ENCODE measurements at regions not wholly inside any gene's neighbourhood (a gene's known extent, or its start where the extent isn't known, plus 50 kb on each side); places are given as distances from the start of the nearest gene placed in this dataset.
"Not testable (repeated sequence)": the region's sequence is repeated elsewhere in the genome, so short reads cannot be mapped to it uniquely, and the experiment has no call there.

DNA sequence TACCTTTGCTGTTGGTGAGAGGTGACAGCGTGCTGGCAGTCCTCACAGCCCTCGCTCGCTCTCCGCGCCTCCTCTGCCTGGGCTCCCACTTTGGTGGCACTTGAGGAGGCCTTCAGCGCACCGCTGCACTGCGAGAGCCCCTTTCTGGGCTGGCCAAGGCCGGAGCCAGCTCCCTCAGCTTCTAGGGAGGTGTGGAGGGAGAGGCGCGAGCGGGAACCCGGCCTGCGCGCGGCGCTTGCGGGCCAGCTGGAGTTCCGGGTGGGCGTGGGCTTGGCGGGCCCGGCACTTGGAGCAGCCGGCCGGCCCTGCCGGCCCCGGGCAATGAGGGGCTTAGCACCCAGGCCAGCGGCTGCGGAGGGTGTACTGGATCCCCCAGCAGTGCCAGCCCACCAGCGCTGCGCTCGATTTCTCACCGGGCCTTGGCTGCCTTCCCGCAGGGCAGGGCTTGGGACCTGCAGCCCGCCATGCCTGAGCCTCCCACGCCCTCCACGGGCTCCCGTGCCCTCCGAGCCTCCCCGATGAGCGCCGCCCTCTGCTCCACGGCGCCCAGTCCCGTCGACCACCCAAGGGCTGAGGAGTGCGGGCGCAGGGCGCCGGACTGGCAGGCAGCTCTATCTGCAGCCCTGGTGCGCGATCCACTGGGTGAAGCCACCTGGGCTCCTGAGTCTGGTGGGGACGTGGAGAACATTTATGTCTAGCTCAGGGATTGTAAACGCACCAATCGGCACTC lies 700.3 kb downstream of the CDH18 start:
- not testable (repeated sequence) for DNase-seq

DNA sequence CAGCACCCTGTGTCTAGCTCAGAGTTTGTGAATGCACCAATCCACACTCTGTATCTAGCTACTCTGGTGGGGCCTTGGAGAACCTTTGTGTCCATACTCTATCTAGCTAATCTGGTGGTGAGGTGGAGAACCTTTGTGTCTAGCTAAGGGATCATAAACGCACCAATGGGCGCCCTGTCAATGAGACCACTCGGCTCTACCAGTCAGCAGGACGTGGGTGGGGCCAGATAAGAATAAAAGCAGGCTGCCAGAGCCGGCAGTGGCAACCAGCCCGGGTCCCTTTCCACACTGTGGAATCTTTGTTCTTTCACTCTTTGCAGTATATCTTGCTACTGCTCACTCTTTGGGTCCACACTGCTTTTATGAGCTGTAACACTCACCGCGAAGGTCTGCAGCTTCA lies 699.7 kb downstream of the CDH18 start:
- DNase-seq, result not testable (repeated sequence)

DNA sequence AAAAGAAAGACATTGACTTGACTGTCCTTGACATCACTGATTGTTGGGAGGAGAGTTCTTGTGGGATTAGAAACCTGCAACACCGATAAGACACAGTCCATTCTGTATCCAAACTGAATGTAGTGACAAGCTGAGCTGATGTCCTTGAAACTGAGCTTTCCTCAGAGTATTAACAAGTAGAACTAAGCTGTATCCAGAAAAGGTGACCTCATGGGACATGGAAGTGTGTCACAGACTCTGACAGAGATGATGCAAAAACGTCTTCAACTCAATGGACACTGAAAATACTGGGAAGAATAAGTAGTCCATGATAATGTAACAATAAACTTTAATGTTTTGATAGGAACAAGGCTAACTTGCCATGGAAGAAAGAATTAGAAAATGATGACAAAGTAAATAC lies 690.1 kb downstream of the CDH18 start:
- DNase-seq, result no peak

DNA sequence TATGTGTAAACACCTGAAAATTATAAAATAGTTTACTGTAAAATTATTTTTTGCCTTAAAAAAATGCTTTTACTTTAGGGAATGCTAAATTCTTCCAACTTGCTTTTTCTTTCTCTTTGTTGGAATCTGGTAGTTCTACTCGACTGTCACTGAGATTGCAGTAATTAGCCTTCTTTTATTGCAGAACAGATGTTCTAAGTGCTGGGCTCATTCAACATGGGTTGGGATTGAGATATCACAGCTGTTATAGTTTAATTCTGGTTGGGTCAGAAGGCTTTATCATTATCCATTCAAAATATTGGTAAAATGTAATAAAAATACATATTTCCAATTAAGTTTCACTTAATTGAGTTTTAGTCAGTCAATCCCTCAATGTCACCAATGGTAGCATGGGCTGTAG lies 686.7 kb downstream of the CDH18 start:
- DNase-seq, result peak; percentile 30

DNA sequence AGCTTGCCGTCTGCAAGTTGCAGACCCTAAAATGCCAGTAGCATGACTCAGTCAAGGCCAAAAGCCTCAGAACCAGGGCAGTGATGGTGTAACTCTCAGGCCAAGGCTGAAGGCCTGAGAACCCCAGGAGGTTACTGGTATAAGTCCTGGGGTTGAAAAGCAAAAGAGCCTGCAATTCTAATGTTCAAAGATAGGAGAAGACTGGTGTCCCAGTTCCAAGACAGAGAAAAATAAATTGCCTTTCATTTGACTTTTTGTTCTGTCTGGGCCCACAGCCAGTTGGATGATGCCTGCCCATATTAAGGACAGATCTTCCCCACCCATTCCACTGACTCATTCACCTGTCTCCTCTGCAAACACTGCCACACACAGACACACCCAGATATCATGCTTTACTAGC lies 673.2 kb downstream of the CDH18 start:
- DNase-seq, result no peak

DNA sequence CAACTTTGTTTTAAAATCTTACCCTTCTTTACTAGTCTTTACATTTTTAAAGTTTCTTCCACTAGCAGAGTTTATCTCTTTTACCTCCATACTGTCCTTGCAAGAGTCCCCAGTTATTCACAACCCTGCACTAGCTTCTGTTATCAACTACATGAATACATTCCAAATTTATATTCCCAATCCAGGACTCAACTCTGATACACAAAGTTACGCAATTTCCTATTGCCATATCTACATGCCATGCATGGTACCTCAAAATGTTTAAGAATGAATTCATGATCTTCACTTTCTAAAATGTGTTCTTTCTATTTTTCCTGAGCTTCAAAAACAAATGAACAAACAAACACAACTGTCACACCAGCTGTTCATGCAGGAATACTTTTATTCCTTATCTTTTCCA lies 668.7 kb downstream of the CDH18 start:
- DNase-seq, result no peak

DNA sequence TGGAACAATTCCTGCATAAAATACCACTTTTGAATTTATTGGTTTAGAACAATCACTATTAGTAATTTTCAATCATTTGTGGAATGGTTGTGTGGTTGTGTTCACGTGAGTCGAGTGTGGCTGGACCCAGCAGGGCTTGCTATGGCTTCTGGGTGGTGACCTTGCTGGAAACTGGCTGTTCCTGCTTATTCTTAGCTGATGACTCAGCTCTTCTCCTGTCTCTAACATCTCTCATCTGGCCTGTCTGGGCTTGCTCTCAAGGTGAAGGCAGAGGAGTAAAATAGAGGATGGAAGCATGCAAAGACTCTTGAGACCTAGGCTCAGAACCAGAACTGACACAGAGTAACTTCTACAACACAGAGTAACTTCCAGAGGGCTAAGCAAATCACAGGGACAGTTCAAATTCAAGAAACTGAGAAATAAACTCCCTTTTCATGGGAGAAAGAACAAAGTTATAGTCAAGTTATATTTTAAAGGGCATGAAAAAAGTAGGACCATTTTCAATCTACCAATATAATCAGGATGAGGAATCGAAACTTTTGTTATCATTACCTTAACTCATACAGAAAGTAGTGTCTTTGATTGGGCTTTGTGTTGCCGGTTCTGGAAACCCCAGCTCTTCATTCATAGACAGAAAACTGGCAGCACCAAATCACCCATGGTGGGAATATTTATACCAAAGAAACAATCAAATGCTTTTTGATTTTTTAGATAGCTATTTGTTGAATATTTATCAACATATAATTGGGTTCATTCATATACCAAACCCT lies 665.1 kb downstream of the CDH18 start:
- DNase-seq, result no peak

DNA sequence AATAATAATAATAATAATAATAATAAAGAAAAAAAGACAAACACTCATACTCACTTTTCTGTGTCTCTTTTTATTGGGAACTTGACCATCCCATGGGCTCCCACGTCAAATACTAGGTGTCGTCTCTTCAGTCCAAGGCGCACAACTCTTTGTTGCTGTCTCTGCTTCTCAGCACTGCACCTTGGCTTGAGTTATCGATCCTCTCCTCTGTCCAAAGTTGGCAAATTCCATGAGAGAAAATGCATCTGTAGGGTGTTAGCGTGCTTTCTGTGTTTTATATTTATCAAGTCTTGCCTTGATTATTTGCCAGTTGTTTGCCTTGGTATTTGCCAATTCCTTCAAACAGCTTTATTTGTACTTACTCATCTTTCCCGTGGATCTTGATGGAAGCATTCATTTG lies 653.7 kb downstream of the CDH18 start:
- no peak for DNase-seq

DNA sequence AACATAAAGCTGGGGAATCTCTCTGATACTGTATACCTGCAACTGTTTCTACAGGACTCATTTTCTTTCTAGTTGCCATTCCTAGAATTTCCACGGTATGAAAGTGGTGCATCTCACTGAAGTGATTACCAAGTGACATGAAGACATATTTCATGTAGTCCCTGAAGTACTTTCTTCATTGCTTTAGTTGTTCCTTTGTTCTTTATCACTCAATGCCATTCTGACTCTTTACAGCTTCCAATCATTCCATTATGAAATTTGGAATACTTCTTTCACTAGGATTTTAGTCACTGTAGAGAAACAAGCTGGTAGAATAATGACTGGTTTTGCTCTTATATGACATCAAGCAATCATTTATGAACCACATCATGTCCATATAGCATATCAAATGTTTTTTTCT lies 645.1 kb downstream of the CDH18 start:
- no peak for DNase-seq

DNA sequence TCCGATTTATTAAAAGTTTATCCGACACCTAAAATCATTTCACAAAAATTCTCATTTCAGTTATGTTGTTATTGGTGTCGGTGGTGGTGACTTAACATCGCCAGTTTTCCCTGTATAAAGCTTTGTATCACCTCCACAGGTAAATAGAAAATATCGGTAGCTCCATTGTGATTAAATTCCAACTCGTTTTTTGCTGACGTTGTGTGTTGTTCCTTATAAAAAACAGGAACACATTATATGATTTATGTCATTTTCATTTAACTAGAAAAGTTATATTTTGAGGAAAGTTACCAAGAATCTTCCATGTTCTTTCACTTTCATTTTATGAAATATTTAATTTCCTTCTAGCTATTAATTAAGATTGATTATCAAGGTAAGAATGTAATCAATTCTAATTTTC lies 635.9 kb downstream of the CDH18 start:
- no peak for DNase-seq

DNA sequence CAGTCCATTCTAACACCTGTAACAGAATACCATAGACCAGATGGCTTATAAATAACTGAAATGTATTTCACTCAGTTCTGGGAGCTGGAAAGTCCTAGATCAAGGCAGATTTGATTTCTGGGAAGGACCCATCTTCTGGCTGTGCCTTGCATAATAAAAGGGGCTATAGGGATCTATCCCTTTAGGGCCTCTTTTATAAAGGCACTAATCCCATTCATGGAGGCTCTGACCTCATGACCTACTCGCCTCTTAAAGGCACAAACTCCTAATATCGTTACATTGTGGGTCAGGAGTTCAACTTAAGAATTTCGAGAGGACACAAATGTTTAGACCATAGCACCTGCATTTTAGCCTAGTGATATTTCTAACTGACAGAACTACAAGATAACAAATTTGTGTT lies 619.0 kb downstream of the CDH18 start:
- DNase-seq, result no peak

DNA sequence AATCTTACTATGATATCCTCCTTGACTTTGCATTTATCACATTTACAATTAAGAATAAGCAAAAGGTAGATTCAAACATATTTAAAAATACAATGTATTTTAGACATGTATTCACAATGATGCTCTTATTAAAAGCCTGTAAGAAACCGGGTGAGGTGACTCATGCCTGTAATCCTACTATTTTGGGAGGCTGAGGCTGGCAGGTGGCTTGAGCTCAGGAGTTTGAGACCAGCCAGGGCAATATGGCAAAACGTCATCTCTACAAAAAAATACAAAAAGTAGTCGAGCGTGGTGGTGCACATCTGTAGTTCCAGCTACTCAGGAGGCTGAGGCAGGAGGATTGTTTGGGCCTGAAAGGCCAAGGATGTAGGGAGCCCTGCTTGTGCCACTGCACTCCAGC lies 618.4 kb downstream of the CDH18 start:
- no peak for DNase-seq

DNA sequence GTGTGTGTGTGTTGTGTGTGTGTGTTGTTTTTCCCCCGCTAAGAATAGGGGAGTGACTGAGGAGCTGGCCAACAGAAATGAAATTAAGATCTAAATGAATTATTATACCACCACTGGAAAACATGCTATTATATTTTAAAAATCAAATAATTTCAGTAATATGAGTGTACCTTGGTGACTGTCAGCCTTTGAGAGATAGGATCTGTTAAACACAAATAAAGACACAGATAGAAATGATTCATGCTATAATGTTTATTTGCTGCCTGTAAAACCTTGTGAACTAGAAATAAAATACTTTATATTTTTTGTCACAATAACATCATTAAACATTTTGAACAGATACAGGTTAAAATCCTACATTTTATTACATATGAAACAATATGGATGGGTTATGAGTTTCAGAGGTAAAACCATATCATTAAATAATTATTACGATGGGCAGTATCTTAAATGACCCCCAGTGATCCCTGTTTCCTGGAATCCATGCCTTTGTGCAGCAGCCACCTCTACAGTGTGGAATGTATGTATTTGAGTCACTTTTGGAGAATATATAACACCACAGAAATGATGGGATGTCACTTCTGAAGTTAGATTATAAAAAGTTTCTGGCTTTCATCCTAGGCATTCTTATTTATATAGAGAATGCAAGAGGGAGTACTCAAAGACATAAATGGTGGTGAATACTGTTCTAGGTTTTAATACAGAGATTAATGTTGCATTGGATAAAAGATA lies 617.2 kb downstream of the CDH18 start:
- DNase-seq, result no peak

DNA sequence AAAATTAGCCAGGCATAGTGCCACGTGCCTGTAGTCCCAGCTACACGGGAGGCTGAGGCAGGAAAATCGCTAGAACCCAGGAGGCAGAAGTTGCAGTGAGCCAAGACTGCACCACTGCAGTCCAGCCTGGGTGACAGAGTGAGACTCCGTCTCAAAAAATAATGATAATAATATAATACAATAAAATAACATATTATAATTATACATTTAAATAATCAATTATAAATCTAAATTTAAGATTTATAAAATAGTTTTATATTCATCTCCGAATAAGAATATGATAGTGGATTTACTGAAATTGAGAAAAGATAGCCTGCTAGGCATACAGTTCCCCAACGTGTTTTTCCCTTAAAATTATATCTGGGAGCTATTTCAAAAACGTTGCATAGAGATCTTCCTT lies 599.6 kb downstream of the CDH18 start:
- no peak for DNase-seq

DNA sequence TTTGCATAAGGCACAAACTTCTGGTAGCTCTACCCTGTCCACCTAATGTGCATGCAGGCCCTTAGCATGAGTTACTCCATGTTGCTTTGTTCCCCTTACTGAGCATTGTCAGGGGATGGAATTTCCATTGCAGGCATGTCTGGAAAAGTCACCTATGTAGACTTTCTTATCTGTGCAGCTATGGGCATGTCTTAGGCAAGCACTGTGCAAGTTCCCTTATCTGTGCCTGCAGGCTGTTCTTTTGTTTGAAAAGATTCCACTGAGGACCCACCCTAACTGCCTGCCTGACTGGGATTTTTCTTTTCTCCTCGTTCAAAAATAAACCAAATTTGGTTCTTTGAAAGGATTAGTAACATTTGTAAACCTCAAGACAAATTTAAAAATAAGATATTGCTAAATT lies 587.0 kb downstream of the CDH18 start:
- no peak for DNase-seq

DNA sequence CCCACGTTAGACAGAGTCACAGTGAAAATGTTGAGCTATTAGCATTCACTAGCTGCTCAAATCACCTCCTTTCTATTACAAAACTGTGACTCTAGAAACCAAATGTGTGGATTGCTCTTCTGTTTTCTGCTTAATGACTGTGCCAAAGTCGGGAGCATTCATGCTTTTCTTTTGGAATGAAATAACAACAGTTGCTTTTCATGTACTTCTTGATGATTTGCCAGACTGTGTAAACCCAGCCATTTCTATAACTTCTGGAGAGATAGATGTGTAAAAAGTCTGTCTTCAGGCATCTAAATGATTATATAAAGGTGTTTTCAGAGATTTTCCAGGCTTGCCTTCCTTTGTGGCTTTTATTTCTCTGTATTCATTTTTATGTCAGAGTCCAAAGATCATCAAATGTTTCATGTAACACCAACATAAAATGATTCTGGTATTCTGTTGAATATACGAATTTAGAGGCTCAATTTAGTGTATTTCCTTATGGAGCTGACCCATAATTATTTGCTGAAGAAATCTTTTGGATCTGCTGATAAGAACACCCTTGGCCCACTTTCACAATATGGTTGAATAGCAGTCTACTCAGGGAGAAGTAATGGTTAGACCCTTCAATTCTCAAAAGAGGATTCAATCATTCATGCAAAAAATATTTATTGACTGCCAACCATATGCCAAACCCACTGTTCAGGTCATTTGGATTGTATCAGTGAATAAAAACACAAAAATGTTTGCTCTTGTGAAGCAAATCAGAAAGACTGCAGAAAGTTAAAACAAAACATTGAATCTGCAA lies 581.2 kb downstream of the CDH18 start:
- DNase-seq, result peak; percentile 80

DNA sequence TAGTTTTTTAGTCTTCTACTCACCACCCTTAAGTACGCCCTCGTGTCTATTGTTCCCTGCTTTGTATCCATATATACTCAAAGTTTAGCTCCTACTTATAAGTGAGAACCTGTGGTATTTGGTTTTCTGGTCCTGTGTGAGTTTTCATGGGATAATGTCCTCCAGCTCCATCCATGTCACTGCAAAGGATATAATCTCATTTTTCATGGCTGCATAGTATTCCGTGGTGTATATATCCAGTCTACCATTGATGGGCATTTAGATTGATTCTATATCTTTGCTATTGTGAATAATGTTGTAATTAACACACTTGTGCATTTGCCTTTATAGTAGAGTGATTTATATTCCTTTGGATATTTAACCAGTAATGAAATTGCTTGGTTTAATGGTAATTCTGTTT lies 579.9 kb downstream of the CDH18 start:
- no peak for DNase-seq

DNA sequence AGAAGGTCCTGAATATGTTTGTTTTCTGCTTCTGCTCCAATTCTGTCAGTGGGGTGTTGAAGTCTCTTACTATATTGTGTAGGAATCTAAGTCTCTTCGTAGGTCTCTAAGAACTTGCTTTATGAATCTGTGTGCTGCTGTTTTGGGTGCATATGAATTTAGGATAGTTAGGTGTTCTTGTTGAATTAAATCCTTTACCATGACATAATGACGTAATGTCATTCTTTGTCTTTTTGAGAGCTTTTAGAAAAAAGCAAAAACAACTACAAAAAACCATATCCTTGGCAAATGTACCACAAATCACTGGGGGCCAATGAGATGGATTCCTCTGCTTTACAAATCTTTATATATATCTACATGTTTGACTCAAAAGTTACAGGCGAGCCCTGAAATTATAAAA lies 576.1 kb downstream of the CDH18 start:
- no peak for DNase-seq

All from NCI-H1694 treated with DMSO at 0.1 percent for 48 hours (cell line).